ENCODE measurements at regions not wholly inside any gene's neighbourhood (a gene's known extent, or its start where the extent isn't known, plus 50 kb on each side); places are given as distances from the start of the nearest gene placed in this dataset.

GRCh38 chr1:34270181-34270580 lies 93.5 kb downstream of the C1orf94 start:
- Mint-ChIP-seq H3K4me3 (no peak overlapping the region), H3K4me1 (no peaks in the 10 kb centered on the region), H3K9me3 (no peaks in the 10 kb centered on the region), H3K27ac (no peak overlapping the region), H3K27me3 (no peaks in the 10 kb centered on the region), H3K36me3 (ENCODE audit: low read depth) (no peaks in the 10 kb centered on the region)
- POLR2A ChIA-PET, result no interaction called here
- no peak for DNase-seq
- CTCF ChIA-PET, result no interaction called here

- Mint-ChIP-seq H3K4me1 (no peaks in the 10 kb centered on the region), H3K9me3 (no peaks in the 10 kb centered on the region), H3K27me3 (peaks cover 1% of the 10 kb centered on the region), H3K4me3 (no peak overlapping the region), H3K27ac (no peak overlapping the region), H3K36me3 (ENCODE audit: low read depth) (no peaks in the 10 kb centered on the region)
- ChIA-PET POLR2A (no interaction called here), CTCF (no interaction called here)
- no peak for DNase-seq
These were observed 95.4 kb downstream of the C1orf94 start for GRCh38 chr1:34272152-34272551.

GRCh38 chr1:34275150-34275549 lies 98.4 kb downstream of the C1orf94 start:
- CTCF ChIA-PET, result no interaction called here
- POLR2A ChIA-PET, result no interaction called here
- no peak overlapping the region for H3K4me3 Mint-ChIP-seq
- H3K4me1 Mint-ChIP-seq, result no peaks in the 10 kb centered on the region
- no peak overlapping the region for H3K27ac Mint-ChIP-seq
- no peaks in the 10 kb centered on the region for H3K9me3 Mint-ChIP-seq
- no peaks in the 10 kb centered on the region for H3K36me3 Mint-ChIP-seq (ENCODE audit: low read depth)
- H3K27me3 Mint-ChIP-seq, result peaks cover 4% of the 10 kb centered on the region
- DNase-seq, result no peak

- H3K4me3 Mint-ChIP-seq, result no peak overlapping the region
- H3K27me3 Mint-ChIP-seq, result peaks cover 4% of the 10 kb centered on the region
- POLR2A ChIA-PET, result no interaction called here
- H3K27ac Mint-ChIP-seq, result no peak overlapping the region
- H3K4me1 Mint-ChIP-seq, result no peaks in the 10 kb centered on the region
- DNase-seq, result no peak
- no peaks in the 10 kb centered on the region for H3K36me3 Mint-ChIP-seq (ENCODE audit: low read depth)
- no peaks in the 10 kb centered on the region for H3K9me3 Mint-ChIP-seq
- CTCF ChIA-PET, result no interaction called here
These were observed 99.9 kb downstream of the C1orf94 start for GRCh38 chr1:34276606-34277005.

DNA sequence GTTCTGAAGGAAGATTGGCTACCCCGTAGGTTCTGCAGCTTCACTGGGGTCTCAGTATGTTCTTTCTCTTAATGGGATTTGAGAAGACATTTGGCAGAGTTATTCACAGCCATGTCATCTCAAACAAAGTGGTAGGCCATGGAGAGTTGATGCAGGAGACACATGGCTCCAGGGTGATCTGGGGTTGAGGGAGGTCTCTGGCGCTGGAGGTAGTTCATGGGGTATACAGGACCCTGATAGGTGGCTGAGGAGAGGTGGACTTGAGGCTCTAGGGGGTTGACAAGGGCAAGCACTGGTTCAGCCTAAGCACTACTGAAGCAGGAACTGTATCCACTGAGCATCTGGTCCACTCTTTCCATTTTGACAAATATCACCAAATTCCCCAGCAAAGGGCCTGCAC lies 100.4 kb downstream of the C1orf94 start:
- Mint-ChIP-seq H3K4me1 (no peaks in the 10 kb centered on the region), H3K27ac (no peak overlapping the region), H3K4me3 (no peak overlapping the region), H3K27me3 (peaks cover 4% of the 10 kb centered on the region), H3K36me3 (ENCODE audit: low read depth) (no peaks in the 10 kb centered on the region), H3K9me3 (no peaks in the 10 kb centered on the region)
- ChIA-PET POLR2A (no interaction called here), CTCF (no interaction called here)
- DNase-seq, result no peak

- POLR2A ChIA-PET, result no interaction called here
- peaks cover 4% of the 10 kb centered on the region for H3K27me3 Mint-ChIP-seq
- no peak for DNase-seq
- CTCF ChIA-PET, result no interaction called here
- no peaks in the 10 kb centered on the region for H3K36me3 Mint-ChIP-seq (ENCODE audit: low read depth)
- no peaks in the 10 kb centered on the region for H3K9me3 Mint-ChIP-seq
- H3K4me3 Mint-ChIP-seq, result no peak overlapping the region
- no peaks in the 10 kb centered on the region for H3K4me1 Mint-ChIP-seq
- no peak overlapping the region for H3K27ac Mint-ChIP-seq
These were observed 101.5 kb downstream of the C1orf94 start for GRCh38 chr1:34278211-34278610.

- Mint-ChIP-seq H3K36me3 (ENCODE audit: low read depth) (no peaks in the 10 kb centered on the region), H3K4me1 (no peaks in the 10 kb centered on the region), H3K4me3 (no peak overlapping the region), H3K27ac (no peak overlapping the region), H3K9me3 (no peaks in the 10 kb centered on the region), H3K27me3 (peaks cover 4% of the 10 kb centered on the region)
- no peak for DNase-seq
- POLR2A ChIA-PET, result no interaction called here
- CTCF ChIA-PET, result no interaction called here
These were observed 103.3 kb downstream of the C1orf94 start for GRCh38 chr1:34279971-34280370.

GRCh38 chr1:34280509-34280908 lies 103.8 kb downstream of the C1orf94 start:
- Mint-ChIP-seq H3K27ac (no peak overlapping the region), H3K27me3 (peaks cover 4% of the 10 kb centered on the region), H3K36me3 (ENCODE audit: low read depth) (no peaks in the 10 kb centered on the region), H3K4me1 (no peaks in the 10 kb centered on the region), H3K9me3 (no peaks in the 10 kb centered on the region), H3K4me3 (no peak overlapping the region)
- DNase-seq, result no peak
- CTCF ChIA-PET, result no interaction called here
- POLR2A ChIA-PET, result no interaction called here

- POLR2A ChIA-PET, result no interaction called here
- no peak overlapping the region for H3K27ac Mint-ChIP-seq
- no peak overlapping the region for H3K4me3 Mint-ChIP-seq
- no peaks in the 10 kb centered on the region for H3K4me1 Mint-ChIP-seq
- no peaks in the 10 kb centered on the region for H3K27me3 Mint-ChIP-seq
- no peak for DNase-seq
- H3K36me3 Mint-ChIP-seq (ENCODE audit: low read depth), result no peaks in the 10 kb centered on the region
- H3K9me3 Mint-ChIP-seq, result no peaks in the 10 kb centered on the region
- CTCF ChIA-PET, result no interaction called here
These were observed 106.4 kb downstream of the C1orf94 start for GRCh38 chr1:34283142-34283541.

- H3K27ac Mint-ChIP-seq, result no peak overlapping the region
- H3K4me1 Mint-ChIP-seq, result no peaks in the 10 kb centered on the region
- H3K27me3 Mint-ChIP-seq, result no peaks in the 10 kb centered on the region
- no peak overlapping the region for H3K4me3 Mint-ChIP-seq
- no peaks in the 10 kb centered on the region for H3K9me3 Mint-ChIP-seq
- POLR2A ChIA-PET, result no interaction called here
- H3K36me3 Mint-ChIP-seq (ENCODE audit: low read depth), result no peaks in the 10 kb centered on the region
- CTCF ChIA-PET, result no interaction called here
- DNase-seq, result no peak
These were observed 109.8 kb downstream of the C1orf94 start for GRCh38 chr1:34286511-34286910.

GRCh38 chr1:34290831-34291230 lies 114.1 kb downstream of the C1orf94 start:
- Mint-ChIP-seq H3K27me3 (no peaks in the 10 kb centered on the region), H3K27ac (no peak overlapping the region), H3K4me3 (no peak overlapping the region), H3K4me1 (no peaks in the 10 kb centered on the region), H3K36me3 (ENCODE audit: low read depth) (no peaks in the 10 kb centered on the region), H3K9me3 (no peaks in the 10 kb centered on the region)
- DNase-seq, result no peak
- ChIA-PET CTCF (no interaction called here), POLR2A (no interaction called here)

- POLR2A ChIA-PET, result no interaction called here
- H3K9me3 Mint-ChIP-seq, result no peaks in the 10 kb centered on the region
- DNase-seq, result no peak
- no peak overlapping the region for H3K27ac Mint-ChIP-seq
- H3K4me3 Mint-ChIP-seq, result no peak overlapping the region
- no peaks in the 10 kb centered on the region for H3K36me3 Mint-ChIP-seq (ENCODE audit: low read depth)
- CTCF ChIA-PET, result no interaction called here
- no peaks in the 10 kb centered on the region for H3K27me3 Mint-ChIP-seq
- no peaks in the 10 kb centered on the region for H3K4me1 Mint-ChIP-seq
These were observed 115.8 kb downstream of the C1orf94 start for GRCh38 chr1:34292472-34292871.

GRCh38 chr1:34296059-34296458 lies 119.4 kb downstream of the C1orf94 start:
- no peaks in the 10 kb centered on the region for H3K9me3 Mint-ChIP-seq
- DNase-seq, result no peak
- H3K27ac Mint-ChIP-seq, result no peak overlapping the region
- no peaks in the 10 kb centered on the region for H3K4me1 Mint-ChIP-seq
- CTCF ChIA-PET, result no interaction called here
- no peaks in the 10 kb centered on the region for H3K27me3 Mint-ChIP-seq
- no peaks in the 10 kb centered on the region for H3K36me3 Mint-ChIP-seq (ENCODE audit: low read depth)
- POLR2A ChIA-PET, result no interaction called here
- H3K4me3 Mint-ChIP-seq, result no peak overlapping the region

DNA sequence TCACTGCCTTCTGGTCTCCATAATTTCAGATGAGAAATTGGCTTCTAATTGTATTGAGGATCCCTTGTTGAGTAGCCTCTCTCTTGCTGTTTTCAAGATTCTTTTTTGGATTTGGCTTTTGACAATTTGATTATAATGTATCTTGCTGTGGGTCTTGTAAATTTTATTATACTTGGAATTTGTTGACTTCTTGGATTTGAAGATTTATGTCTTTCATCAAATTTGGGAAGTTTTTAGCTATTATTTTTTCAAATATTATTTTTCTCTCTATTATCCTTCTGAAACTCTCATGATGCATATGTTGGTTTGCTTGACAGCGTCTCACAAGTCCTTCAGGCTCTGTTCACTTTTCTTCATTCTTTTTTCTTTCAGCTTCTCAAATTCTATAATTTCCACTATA lies 126.1 kb downstream of the C1orf94 start:
- Mint-ChIP-seq H3K36me3 (ENCODE audit: low read depth) (no peaks in the 10 kb centered on the region), H3K27ac (no peak overlapping the region), H3K4me3 (no peak overlapping the region), H3K27me3 (peaks cover 2% of the 10 kb centered on the region), H3K9me3 (no peaks in the 10 kb centered on the region), H3K4me1 (no peaks in the 10 kb centered on the region)
- ChIA-PET CTCF (no interaction called here), POLR2A (no interaction called here)
- no peak for DNase-seq

- H3K36me3 Mint-ChIP-seq (ENCODE audit: low read depth), result no peaks in the 10 kb centered on the region
- no peaks in the 10 kb centered on the region for H3K9me3 Mint-ChIP-seq
- peaks cover 2% of the 10 kb centered on the region for H3K27me3 Mint-ChIP-seq
- no peak for DNase-seq
- H3K4me3 Mint-ChIP-seq, result no peak overlapping the region
- H3K4me1 Mint-ChIP-seq, result no peaks in the 10 kb centered on the region
- POLR2A ChIA-PET, result no interaction called here
- H3K27ac Mint-ChIP-seq, result no peak overlapping the region
- CTCF ChIA-PET, result no interaction called here
These were observed 126.5 kb downstream of the C1orf94 start for GRCh38 chr1:34303218-34303617.

All from activated CD4-positive, alpha-beta T cell treated with anti-CD3 and anti-CD28 coated beads, Interleukin-2, amount 10 ng/mL, durations not matched to agents 7 days and 5 days (primary cell).